Ovary (tissue), 3 donors: ENCODE measurements at regions not wholly inside any gene's neighbourhood (a gene's known extent, or its start where the extent isn't known, plus 50 kb on each side); places are given as distances from the start of the nearest gene placed in this dataset.

Experiments used
- CTCF ChIP-seq, 3 donors: fragments of 450-650 bp in 2 of 3; fragments of 200-600 bp in 1 of 3; IDR thresholded peaks; one replicate each; pipeline versions ENCODE4 v1.5.1 to v1.8.0; 2016 to 2022; ENCODE audit warnings: antibody characterized with exemption in 3 of 3, mild to moderate bottlenecking in 1 of 3
- EP300 ChIP-seq: sonication (generic); formaldehyde crosslinking; IDR thresholded peaks from one replicate; pipeline ENCODE4 v1.6.1; 2017; ENCODE audit warnings: antibody characterized with exemption
- POLR2A ChIP-seq: fragments of 450-650 bp; IDR thresholded peaks from one replicate; pipeline ENCODE4 v1.6.1; 2017; ENCODE audit warnings: antibody characterized with exemption, mild to moderate bottlenecking, moderate library complexity
- donor health status: DM: no; HTN: no; CAD: no.

GRCh38 chr5:155594270-155594669 is 580.7 kb downstream of the KIF4B start:
- no peak for TF ChIP-seq CTCF (IDR thresholded peaks at IDR 0.05)
- no peak for TF ChIP-seq POLR2A
- TF ChIP-seq EP300 = no peak
